Liver (tissue), 3 donors: ENCODE measurements at regions not wholly inside any gene's neighbourhood (a gene's known extent, or its start where the extent isn't known, plus 50 kb on each side); places are given as distances from the start of the nearest gene placed in this dataset.

Experiments
- CTCF ChIP-seq: fragments of 150-350 bp; IDR thresholded peaks from 2 replicates; pipeline ENCODE4 v1.5.1; 2017; ENCODE audit warnings: improper control_type of control experiment, low read depth, low read length; ENCODE audit not compliant: missing input control
- EGR1 ChIP-seq, 2 donors: IDR thresholded peaks; 2 replicates each; pipeline ENCODE4 v1.6.1; 2016 to 2018; ENCODE audit warnings: antibody characterized with exemption in 2 of 2, low read depth in 2 of 2
- GABPA ChIP-seq, 2 donors: IDR thresholded peaks in 1 of 2; conservative IDR thresholded peaks in 1 of 2; 2 replicates each; pipeline ENCODE4 v1.6.1; 2016; ENCODE audit warnings: antibody characterized with exemption in 2 of 2, mild to moderate bottlenecking in 1 of 2, moderate library complexity in 1 of 2
- HNF4A ChIP-seq, 2 donors: conservative IDR thresholded peaks; 2 replicates each; pipeline ENCODE4 v1.6.1; 2016; ENCODE audit warnings: antibody characterized with exemption in 2 of 2, mild to moderate bottlenecking in 2 of 2
- MAX ChIP-seq: IDR thresholded peaks from 2 replicates; pipeline ENCODE4 v1.6.1; 2016; ENCODE audit warnings: antibody characterized with exemption
- RAD21 ChIP-seq, 2 donors: IDR thresholded peaks; 2 replicates each; pipeline ENCODE4 v1.6.1; 2016; ENCODE audit warnings: antibody characterized with exemption in 2 of 2, mild to moderate bottlenecking in 2 of 2
- REST ChIP-seq: IDR thresholded peaks from 2 replicates; pipeline ENCODE4 v1.6.1; 2016; ENCODE audit warnings: antibody characterized with exemption, mild to moderate bottlenecking
- TAF1 ChIP-seq: conservative IDR thresholded peaks from 2 replicates; pipeline ENCODE4 v1.6.1; 2016; ENCODE audit warnings: antibody characterized with exemption, mild to moderate bottlenecking
- ZBTB33 ChIP-seq: IDR thresholded peaks from 2 replicates; pipeline ENCODE4 v1.6.1; 2016; ENCODE audit warnings: antibody characterized with exemption
- donor health status: healthy.
- donor health status: healthy.

- no peak for TF ChIP-seq CTCF
- no peak for TF ChIP-seq EGR1 (IDR thresholded peaks at IDR 0.05; ENCODE audit: low read depth in 2 of 2)
- no peak for TF ChIP-seq MAX
- no peak for TF ChIP-seq GABPA (IDR thresholded peaks at IDR 0.05 in 1 of 2, conservative IDR thresholded peaks at IDR 0.05 in 1 of 2)
- no peak for TF ChIP-seq REST
- TF ChIP-seq ZBTB33, result no peak
- no peak for TF ChIP-seq TAF1
- no peak for TF ChIP-seq HNF4A (conservative IDR thresholded peaks at IDR 0.05)
- TF ChIP-seq RAD21 (IDR thresholded peaks at IDR 0.05), result no peak
Observed at GRCh38 chr1:222046684-222047263, 304.9 kb upstream of the DUSP10 start.
